Activated CD8-positive, alpha-beta memory T cell treated with anti-CD3 and anti-CD28 coated beads for 36 hours (primary cell): ENCODE measurements at regions not wholly inside any gene's neighbourhood (a gene's known extent, or its start where the extent isn't known, plus 50 kb on each side); places are given as distances from the start of the nearest gene placed in this dataset.
"Not testable (repeated sequence)": the region's sequence is repeated elsewhere in the genome, so short reads cannot be mapped to it uniquely, and the experiment has no call there.

Source experiments
- CTCF ChIA-PET: fragments of 350-600 bp; sonication (Branson Sonifier 250); formaldehyde crosslinking; loops from one replicate; lab custom pipeline; 2021; ENCODE audit warnings: antibody characterized with exemption; lab: Charles Lee
- POLR2A ChIA-PET: fragments of 350-600 bp; sonication (Branson Sonifier 250); formaldehyde crosslinking; loops from one replicate; lab custom pipeline; 2021; ENCODE audit warnings: antibody characterized with exemption; lab: Charles Lee

GRCh38 chr9:115414561-115414960, 296.6 kb upstream of the TNC start:
- CTCF ChIA-PET, result no interaction called here
- POLR2A ChIA-PET, result no interaction called here

GRCh38 chr9:115415450-115415849, 297.5 kb upstream of the TNC start:
- POLR2A ChIA-PET, result no interaction called here
- CTCF ChIA-PET, result no interaction called here

- ChIA-PET POLR2A (no interaction called here), CTCF (no interaction called here)
Measured at GRCh38 chr9:115416299-115416698, 298.3 kb upstream of the TNC start.

GRCh38 chr9:115418181-115418580, 300.2 kb upstream of the TNC start:
- POLR2A ChIA-PET, CTCF ChIA-PET: not testable (repeated sequence)

GRCh38 chr9:115422932-115423440, 305.0 kb upstream of the TNC start:
- POLR2A ChIA-PET, result no interaction called here
- CTCF ChIA-PET, result no interaction called here

- CTCF ChIA-PET, result no interaction called here
- POLR2A ChIA-PET, result no interaction called here
Measured at GRCh38 chr9:115423646-115424045, 305.7 kb upstream of the TNC start.

- ChIA-PET CTCF (no interaction called here), POLR2A (no interaction called here)
Measured at GRCh38 chr9:115425601-115426000, 307.6 kb upstream of the TNC start.

- POLR2A ChIA-PET, result no interaction called here
- CTCF ChIA-PET, result no interaction called here
Measured at GRCh38 chr9:115437418-115437817, 319.5 kb upstream of the TNC start.

- CTCF ChIA-PET, result no interaction called here
- POLR2A ChIA-PET, result no interaction called here
Measured at GRCh38 chr9:115439641-115440040, 321.7 kb upstream of the TNC start.

GRCh38 chr9:115442054-115442453, 324.1 kb upstream of the TNC start:
- POLR2A ChIA-PET, result no interaction called here
- CTCF ChIA-PET, result no interaction called here

GRCh38 chr9:115443890-115444289, 325.9 kb upstream of the TNC start:
- ChIA-PET CTCF (no interaction called here), POLR2A (no interaction called here)

GRCh38 chr9:115444959-115445358, 327.0 kb upstream of the TNC start:
- ChIA-PET POLR2A (no interaction called here), CTCF (no interaction called here)

GRCh38 chr9:115445655-115446054, 327.7 kb upstream of the TNC start:
- ChIA-PET POLR2A (no interaction called here), CTCF (no interaction called here)

- POLR2A ChIA-PET, result no interaction called here
Measured at GRCh38 chr9:115456515-115456914, 338.6 kb upstream of the TNC start.

GRCh38 chr9:115461280-115461679, 343.3 kb upstream of the TNC start:
- POLR2A ChIA-PET, result no interaction called here
- CTCF ChIA-PET, result no interaction called here

More at GRCh38 chr9:115456515-115456914, 338.6 kb upstream of the TNC start:
- CTCF ChIA-PET, result no interaction called here

- POLR2A ChIA-PET, result no interaction called here
- CTCF ChIA-PET, result no interaction called here
Measured at GRCh38 chr9:115462623-115463022, 344.7 kb upstream of the TNC start.

GRCh38 chr9:115466756-115467155, 348.8 kb upstream of the TNC start:
- CTCF ChIA-PET, result no interaction called here

GRCh38 chr9:115469841-115470240, 351.9 kb upstream of the TNC start:
- ChIA-PET POLR2A (no interaction called here), CTCF (no interaction called here)

More at GRCh38 chr9:115466756-115467155, 348.8 kb upstream of the TNC start:
- POLR2A ChIA-PET, result no interaction called here

GRCh38 chr9:115473032-115473431, 355.1 kb upstream of the TNC start:
- CTCF ChIA-PET, POLR2A ChIA-PET: not testable (repeated sequence)

GRCh38 chr9:115481769-115482168, 363.8 kb upstream of the TNC start:
- ChIA-PET CTCF (no interaction called here), POLR2A (no interaction called here)

- POLR2A ChIA-PET, result no interaction called here
Measured at GRCh38 chr9:115482747-115483146, 364.8 kb upstream of the TNC start.

GRCh38 chr9:115492869-115493268, 374.9 kb upstream of the TNC start:
- CTCF ChIA-PET, result no interaction called here
- POLR2A ChIA-PET, result no interaction called here

More at GRCh38 chr9:115482747-115483146, 364.8 kb upstream of the TNC start:
- CTCF ChIA-PET, result no interaction called here
